HK-2 (cell line): ENCODE measurements at regions not wholly inside any gene's neighbourhood (a gene's known extent, or its start where the extent isn't known, plus 50 kb on each side); places are given as distances from the start of the nearest gene placed in this dataset.
A peak's percentile ranks its signal among the peaks of the same experiment; 100 is the strongest.
"Not testable (repeated sequence)": the region's sequence is repeated elsewhere in the genome, so short reads cannot be mapped to it uniquely, and the experiment has no call there.

ENCODE experiments used
- DNase-seq: peaks from one replicate; pipeline ENCODE4 v3.0.0-alpha.2; 2018; ENCODE audit not compliant: unreplicated experiment

GRCh38 chr13:52324831-52325230 lies 81.1 kb downstream of the THSD1 start:
- DNase-seq = not testable (repeated sequence)

GRCh38 chr13:52319876-52320275 lies 86.1 kb downstream of the THSD1 start:
- DNase-seq = no peak

GRCh38 chr13:52309833-52310232 lies 96.1 kb downstream of the THSD1 start:
- DNase-seq = not testable (repeated sequence)

GRCh38 chr13:52306336-52306735 lies 99.6 kb downstream of the THSD1 start:
- DNase-seq = not testable (repeated sequence)

GRCh38 chr13:52303098-52303497 lies 102.9 kb downstream of the THSD1 start:
- not testable (repeated sequence) for DNase-seq

GRCh38 chr13:52302688-52303087 lies 103.3 kb downstream of the THSD1 start:
- DNase-seq = not testable (repeated sequence)

GRCh38 chr13:52301810-52302400 lies 104.1 kb downstream of the THSD1 start:
- DNase-seq = not testable (repeated sequence)

GRCh38 chr13:52298079-52298661 lies 107.8 kb downstream of the THSD1 start:
- not testable (repeated sequence) for DNase-seq

GRCh38 chr13:52288891-52289290 lies 117.1 kb downstream of the THSD1 start:
- not testable (repeated sequence) for DNase-seq

GRCh38 chr13:52281387-52281786 lies 122.0 kb upstream of the NEK3 start:
- DNase-seq = not testable (repeated sequence)

GRCh38 chr13:52279408-52279807 lies 120.0 kb upstream of the NEK3 start:
- DNase-seq = not testable (repeated sequence)

GRCh38 chr13:52254299-52254698 lies 94.9 kb upstream of the NEK3 start:
- DNase-seq = not testable (repeated sequence)

GRCh38 chr13:52240752-52241151 lies 81.4 kb upstream of the NEK3 start:
- DNase-seq = not testable (repeated sequence)

GRCh38 chr13:52235900-52236595 lies 76.7 kb upstream of the NEK3 start:
- DNase-seq = peak; percentile 18

GRCh38 chr13:52234928-52235327 lies 75.5 kb upstream of the NEK3 start:
- not testable (repeated sequence) for DNase-seq

GRCh38 chr13:52223063-52223462 lies 63.7 kb upstream of the NEK3 start:
- DNase-seq = not testable (repeated sequence)

GRCh38 chr13:52213920-52214319 lies 54.5 kb upstream of the NEK3 start:
- DNase-seq = not testable (repeated sequence)

- DNase-seq = not testable (repeated sequence)
These were observed 53.5 kb upstream of the NEK3 start for GRCh38 chr13:52212886-52213285.

GRCh38 chr13:52211416-52211776 lies 52.0 kb upstream of the NEK3 start:
- DNase-seq = not testable (repeated sequence)

- DNase-seq = not testable (repeated sequence)
These were observed 51.4 kb upstream of the NEK3 start for GRCh38 chr13:52210564-52211415.
